ENCODE measurements at regions not wholly inside any gene's neighbourhood (a gene's known extent, or its start where the extent isn't known, plus 50 kb on each side); places are given as distances from the start of the nearest gene placed in this dataset.

DNA sequence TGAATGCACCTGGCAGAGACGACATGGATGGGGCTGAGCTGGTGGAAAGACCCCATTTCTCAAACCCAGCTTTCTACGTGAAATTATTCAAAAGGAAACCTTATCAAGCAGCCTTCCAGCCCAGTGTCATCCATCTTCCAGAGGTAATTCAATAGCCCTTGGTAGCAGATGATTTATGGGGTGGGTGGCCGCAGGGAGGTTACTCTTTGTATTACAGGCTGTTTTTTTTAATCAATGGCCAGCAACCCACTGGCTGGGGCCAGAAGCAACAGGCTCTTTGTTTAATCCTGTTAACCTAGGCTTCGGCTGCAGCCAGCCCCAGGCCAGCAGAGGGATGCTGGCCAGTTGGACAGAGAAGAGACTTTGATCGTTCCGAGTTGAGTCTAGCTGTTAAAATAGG, 139.8 kb upstream of the SRRM4 start:
- H3K4me3 ChIP-seq (replicated peaks; ENCODE audit: low read depth, low read length): no peak overlapping the region
- TF ChIP-seq CTCF (IDR thresholded peaks at IDR 0.05; ENCODE audit: low read length, missing control alignments): no peak
- no peak for DNase-seq (ENCODE audit: low read depth)

DNA sequence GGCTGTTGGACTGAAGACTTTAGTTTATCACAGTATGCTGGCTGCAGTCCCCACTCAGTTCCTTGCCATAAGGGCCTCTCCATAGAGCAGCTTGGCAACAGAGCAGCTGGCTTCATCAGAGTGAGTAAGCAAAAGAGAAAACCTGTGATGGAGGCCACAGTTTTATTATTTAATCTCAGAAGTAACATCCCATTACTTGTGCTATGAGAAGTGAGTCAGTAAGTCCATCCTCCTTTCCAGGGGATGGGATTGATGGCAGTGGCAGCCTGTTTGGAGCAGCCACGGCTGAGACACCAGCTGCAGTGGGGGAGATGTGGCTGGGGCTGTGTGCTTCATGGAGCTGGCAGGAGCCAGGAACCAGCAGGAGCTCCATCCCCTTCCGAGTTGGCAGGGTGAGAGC, 138.5 kb upstream of the SRRM4 start:
- no peak for TF ChIP-seq CTCF (IDR thresholded peaks at IDR 0.05; ENCODE audit: low read length, missing control alignments)
- no peak for DNase-seq (ENCODE audit: low read depth)
- H3K4me3 ChIP-seq (replicated peaks; ENCODE audit: low read depth, low read length): no peak overlapping the region

DNA sequence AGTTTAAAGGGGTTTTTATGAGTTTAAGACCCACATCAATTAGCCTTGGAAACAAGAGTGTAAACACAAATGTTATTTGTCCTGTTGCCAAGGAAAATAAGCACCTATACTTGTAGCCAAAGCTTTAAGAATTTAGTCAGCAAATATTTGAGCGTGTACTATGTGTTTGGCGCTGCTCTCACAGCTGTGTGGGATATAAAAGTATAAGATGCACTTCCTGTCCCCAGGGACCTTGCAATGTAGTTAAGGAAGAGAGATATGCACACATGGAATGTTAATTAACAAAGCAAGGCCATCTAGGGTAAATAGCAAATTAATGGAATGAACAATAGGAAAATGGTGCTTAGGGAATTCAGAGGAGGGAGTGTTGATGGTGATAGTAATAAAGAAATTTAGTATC, 134.9 kb upstream of the SRRM4 start:
- DNase-seq (ENCODE audit: low read depth): no peak
- no peak overlapping the region for H3K4me3 ChIP-seq (replicated peaks; ENCODE audit: low read depth, low read length)
- no peak for TF ChIP-seq CTCF (IDR thresholded peaks at IDR 0.05; ENCODE audit: low read length, missing control alignments)

- TF ChIP-seq CTCF (IDR thresholded peaks at IDR 0.05; ENCODE audit: low read length, missing control alignments): peak; percentile 36
- no peak for DNase-seq (ENCODE audit: low read depth)
- H3K4me3 ChIP-seq (replicated peaks; ENCODE audit: low read depth, low read length): no peak overlapping the region
Observed at GRCh38 chr12:118850244-118850825, 131.0 kb upstream of the SRRM4 start.

DNA sequence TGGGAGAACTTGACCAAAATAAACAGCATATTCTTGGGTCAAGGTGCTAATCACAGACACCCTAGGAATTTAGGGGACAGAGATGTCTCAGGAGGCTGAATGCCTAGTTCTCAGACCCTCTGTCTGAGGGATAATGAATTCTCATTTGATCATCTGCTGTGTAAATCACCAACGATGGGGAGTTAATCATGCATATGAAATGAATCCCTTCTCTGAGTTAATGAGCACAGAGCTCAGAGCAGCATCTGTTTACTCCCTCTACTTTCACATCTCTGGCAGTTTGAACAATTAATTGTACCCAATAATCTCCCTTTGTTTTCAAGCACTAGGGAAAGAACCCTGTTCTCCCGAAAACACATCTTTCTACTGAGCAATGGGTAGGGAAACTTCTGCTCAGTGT, 129.4 kb upstream of the SRRM4 start:
- no peak overlapping the region for H3K4me3 ChIP-seq (replicated peaks; ENCODE audit: low read depth, low read length)
- no peak for TF ChIP-seq CTCF (IDR thresholded peaks at IDR 0.05; ENCODE audit: low read length, missing control alignments)
- DNase-seq (ENCODE audit: low read depth): no peak

DNA sequence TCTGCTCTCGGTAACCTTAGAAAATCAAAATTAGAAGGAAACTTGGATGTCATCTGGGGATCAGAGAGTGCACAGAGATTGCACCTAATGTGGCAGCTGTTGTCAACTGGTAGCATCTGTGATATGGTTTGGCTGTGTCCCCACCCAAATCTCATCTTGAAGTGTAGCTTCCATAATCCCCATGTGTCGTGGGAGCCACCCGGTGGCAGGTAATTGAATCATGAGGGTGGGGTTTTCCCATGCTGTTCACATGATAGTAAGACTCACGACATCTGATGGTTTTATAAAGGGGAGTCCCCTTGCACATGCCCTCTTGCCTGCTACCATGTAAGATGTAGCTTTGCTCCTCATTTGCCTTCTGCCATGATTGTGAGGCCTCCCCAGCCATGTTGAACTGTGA, 127.7 kb upstream of the SRRM4 start:
- H3K4me3 ChIP-seq (replicated peaks; ENCODE audit: low read depth, low read length): no peak overlapping the region
- DNase-seq (ENCODE audit: low read depth): no peak
- TF ChIP-seq CTCF (IDR thresholded peaks at IDR 0.05; ENCODE audit: low read length, missing control alignments): no peak

DNA sequence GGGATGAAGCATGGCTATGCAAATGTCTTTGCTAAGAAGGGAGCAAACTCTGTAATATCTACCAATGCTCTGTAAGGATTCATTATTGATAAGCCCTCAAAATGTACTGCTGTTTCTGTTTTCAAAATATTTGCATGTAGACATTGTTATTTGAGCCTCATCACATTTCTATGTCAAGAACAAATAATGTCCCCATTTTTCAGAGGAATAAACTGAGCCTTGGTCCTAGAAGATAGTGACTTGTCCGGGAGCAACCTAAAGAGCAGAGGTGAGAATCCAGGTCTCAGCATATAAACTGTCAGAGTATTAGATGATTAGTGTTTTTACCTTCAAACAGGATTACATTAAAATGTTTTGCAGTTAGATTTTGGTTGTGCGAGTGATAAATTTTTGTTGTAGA, 125.5 kb upstream of the SRRM4 start:
- no peak overlapping the region for H3K4me3 ChIP-seq (replicated peaks; ENCODE audit: low read depth, low read length)
- no peak for TF ChIP-seq CTCF (IDR thresholded peaks at IDR 0.05; ENCODE audit: low read length, missing control alignments)
- DNase-seq (ENCODE audit: low read depth): no peak

All from fibroblast of pulmonary artery (primary cell).